ENCODE measurements at regions not wholly inside any gene's neighbourhood (a gene's known extent, or its start where the extent isn't known, plus 50 kb on each side); places are given as distances from the start of the nearest gene placed in this dataset.

- DNase-seq, result no peak
These were observed 197.5 kb downstream of the HS3ST3A1 start for GRCh38 chr17:13403982-13404946.

- DNase-seq, result no peak
These were observed 201.2 kb downstream of the HS3ST3A1 start for GRCh38 chr17:13400491-13400890.

- DNase-seq, result no peak
These were observed 202.9 kb downstream of the HS3ST3A1 start for GRCh38 chr17:13398853-13399252.

- DNase-seq, result no peak
These were observed 203.6 kb downstream of the HS3ST3A1 start for GRCh38 chr17:13398091-13398490.

- DNase-seq, result no peak
These were observed 205.9 kb downstream of the HS3ST3A1 start for GRCh38 chr17:13395862-13396261.

- DNase-seq, result no peak
These were observed 206.4 kb downstream of the HS3ST3A1 start for GRCh38 chr17:13395346-13395745.

- no peak for DNase-seq
These were observed 207.7 kb downstream of the HS3ST3A1 start for GRCh38 chr17:13393841-13394710.

- DNase-seq, result no peak
These were observed 213.8 kb downstream of the HS3ST3A1 start for GRCh38 chr17:13387952-13388351.

- no peak for DNase-seq
These were observed 214.5 kb downstream of the HS3ST3A1 start for GRCh38 chr17:13387236-13387635.

- peak; percentile 42 to 67 for DNase-seq
These were observed 216.2 kb downstream of the HS3ST3A1 start for GRCh38 chr17:13385481-13385911.

- DNase-seq, result no peak
These were observed 217.1 kb downstream of the HS3ST3A1 start for GRCh38 chr17:13384626-13385025.

- DNase-seq, result no peak
These were observed 223.4 kb downstream of the HS3ST3A1 start for GRCh38 chr17:13378361-13378760.

GRCh38 chr17:13374203-13375143 lies 227.3 kb downstream of the HS3ST3A1 start:
- DNase-seq, result no peak

GRCh38 chr17:13372432-13372831 lies 229.3 kb downstream of the HS3ST3A1 start:
- no peak for DNase-seq

GRCh38 chr17:13367154-13367553 lies 234.6 kb downstream of the HS3ST3A1 start:
- DNase-seq, result no peak

GRCh38 chr17:13365331-13365730 lies 236.4 kb downstream of the HS3ST3A1 start:
- no peak for DNase-seq

GRCh38 chr17:13363771-13364170 lies 238.0 kb downstream of the HS3ST3A1 start:
- no peak for DNase-seq

GRCh38 chr17:13362341-13363122 lies 239.2 kb downstream of the HS3ST3A1 start:
- DNase-seq, result no peak

GRCh38 chr17:13359774-13360173 lies 242.0 kb downstream of the HS3ST3A1 start:
- no peak for DNase-seq

- DNase-seq, result no peak
These were observed 246.7 kb downstream of the HS3ST3A1 start for GRCh38 chr17:13355054-13355453.

- DNase-seq, result no peak
These were observed 248.1 kb downstream of the HS3ST3A1 start for GRCh38 chr17:13353590-13353989.

All from AML-193 (cell line).